SK-N-SH treated with all-trans-retinoic acid at 6 μM for 48 hours (cell line): ENCODE measurements at regions not wholly inside any gene's neighbourhood (a gene's known extent, or its start where the extent isn't known, plus 50 kb on each side); places are given as distances from the start of the nearest gene placed in this dataset.

Experiments
- ATAC-seq: fragments of 200-7000 bp; cut with Tn5 transposase; 3 replicates; pipeline ENCODE4 v1.9.1; 2020; ENCODE audit warnings: mild to moderate bottlenecking, moderate library complexity
- ARNTL ChIP-seq: fragments of 450-650 bp; formaldehyde crosslinking; IDR thresholded peaks from 2 replicates; pipeline ENCODE4 v1.5.0; 2020; ENCODE audit warnings: low read depth, mild to moderate bottlenecking, moderate library complexity, borderline replicate concordance
- BACH2 ChIP-seq: fragments of 250-450 bp; sonication (Bioruptor Pico); IDR thresholded peaks from 2 replicates; pipeline ENCODE4 v1.9.0; 2021; ENCODE audit warnings: mild to moderate bottlenecking, borderline replicate concordance
- CSDC2 ChIP-seq: fragments of 250-450 bp; sonication (Bioruptor Pico); IDR thresholded peaks from 2 replicates; pipeline ENCODE4 v1.5.0; 2020; ENCODE audit warnings: mild to moderate bottlenecking, moderate library complexity
- ESRRG ChIP-seq: fragments of 250-450 bp; sonication (Bioruptor Pico); IDR thresholded peaks from 2 replicates; pipeline ENCODE4 v1.6.1; 2021; ENCODE audit warnings: mild to moderate bottlenecking
- GLIS3 ChIP-seq: fragments of 250-450 bp; sonication (Bioruptor Pico); IDR thresholded peaks from 2 replicates; pipeline ENCODE4 v1.5.0; 2020; ENCODE audit warnings: mild to moderate bottlenecking, moderate library complexity
- OSR1 ChIP-seq: fragments of 250-450 bp; sonication (Bioruptor Pico); IDR thresholded peaks from 2 replicates; pipeline ENCODE4 v1.8.0; 2022; ENCODE audit warnings: moderate library complexity, mild to moderate bottlenecking, inconsistent platforms
- PATZ1 ChIP-seq: fragments of 250-450 bp; sonication (Bioruptor Pico); IDR thresholded peaks from 2 replicates; pipeline ENCODE4 v1.8.0; 2020; ENCODE audit warnings: mild to moderate bottlenecking, moderate library complexity, borderline replicate concordance
- POU6F1 ChIP-seq: fragments of 250-450 bp; sonication (Bioruptor Pico); IDR thresholded peaks from 2 replicates; pipeline ENCODE4 v1.8.0; 2021; ENCODE audit warnings: low read depth, mild to moderate bottlenecking, moderate library complexity, borderline replicate concordance
- PPARA ChIP-seq: fragments of 250-450 bp; sonication (Bioruptor Pico); IDR thresholded peaks from 2 replicates; pipeline ENCODE4 v1.5.0; 2020; ENCODE audit warnings: mild to moderate bottlenecking, borderline replicate concordance
- RARB ChIP-seq: fragments of 250-450 bp; sonication (Bioruptor Pico); IDR thresholded peaks from 2 replicates; pipeline ENCODE4 v1.8.0; 2021; ENCODE audit warnings: mild to moderate bottlenecking, moderate library complexity
- SNAI2 ChIP-seq: fragments of 250-450 bp; sonication (Bioruptor Pico); IDR thresholded peaks from 2 replicates; pipeline ENCODE4 v1.5.0; 2020; ENCODE audit warnings: mild to moderate bottlenecking, moderate library complexity
- TCF4 ChIP-seq: fragments of 250-450 bp; sonication (Bioruptor Pico); IDR thresholded peaks from 2 replicates; pipeline ENCODE4 v1.8.0; 2021; ENCODE audit warnings: mild to moderate bottlenecking, moderate library complexity, borderline replicate concordance
- TOX ChIP-seq: fragments of 250-450 bp; sonication (Bioruptor Pico); IDR thresholded peaks from 2 replicates; pipeline ENCODE4 v1.8.0; 2021; ENCODE audit warnings: mild to moderate bottlenecking, moderate library complexity, borderline replicate concordance
- ZC3H10 ChIP-seq: fragments of 250-450 bp; sonication (Bioruptor Pico); IDR thresholded peaks from 2 replicates; pipeline ENCODE4 v1.5.1; 2021; ENCODE audit warnings: mild to moderate bottlenecking, moderate library complexity
- ZFP3 ChIP-seq: fragments of 250-450 bp; sonication (Bioruptor Pico); IDR thresholded peaks from 2 replicates; pipeline ENCODE4 v1.5.0; 2020; ENCODE audit warnings: mild to moderate bottlenecking, moderate library complexity
- ZFP30 ChIP-seq: fragments of 450-650 bp; formaldehyde crosslinking; IDR thresholded peaks from 2 replicates; pipeline ENCODE4 v1.5.0; 2022; ENCODE audit warnings: mild to moderate bottlenecking, moderate library complexity
- ZNF565 ChIP-seq: fragments of 450-650 bp; formaldehyde crosslinking; conservative IDR thresholded peaks from 2 replicates; pipeline ENCODE4 v1.5.0; 2020; ENCODE audit warnings: low read depth, mild to moderate bottlenecking, moderate library complexity
- ZNF70 ChIP-seq: fragments of 450-650 bp; formaldehyde crosslinking; IDR thresholded peaks from 2 replicates; pipeline ENCODE4 v1.5.0; 2020; ENCODE audit warnings: mild to moderate bottlenecking, moderate library complexity
- ZNF8 ChIP-seq: fragments of 450-650 bp; formaldehyde crosslinking; IDR thresholded peaks from 2 replicates; pipeline ENCODE4 v1.5.0; 2020; ENCODE audit warnings: mild to moderate bottlenecking, moderate library complexity
- TF ChIP-seq, protein P1 (sequence below): fragments of 250-450 bp; sonication (Bioruptor Pico); IDR thresholded peaks from 2 replicates; pipeline ENCODE4 v1.5.1; 2021; ENCODE audit warnings: mild to moderate bottlenecking, moderate library complexity
- TF ChIP-seq, protein P2 (sequence below): fragments of 250-450 bp; sonication (Bioruptor Pico); IDR thresholded peaks from 2 replicates; pipeline ENCODE4 v1.5.1; 2020; ENCODE audit warnings: low read depth, mild to moderate bottlenecking, moderate library complexity

GRCh38 chr7:18257711-18258110, 230.1 kb upstream of the PRPS1L1 start:
- ATAC-seq, result peak; percentile 77
- TF ChIP-seq GLIS3 (CRISPR knock-in tag), result no peak
- no peak for TF ChIP-seq PPARA
- TF ChIP-seq ARNTL (CRISPR knock-in tag), result no peak
- TF ChIP-seq ZNF70 (CRISPR knock-in tag), result no peak
- TF ChIP-seq, protein P1, sequence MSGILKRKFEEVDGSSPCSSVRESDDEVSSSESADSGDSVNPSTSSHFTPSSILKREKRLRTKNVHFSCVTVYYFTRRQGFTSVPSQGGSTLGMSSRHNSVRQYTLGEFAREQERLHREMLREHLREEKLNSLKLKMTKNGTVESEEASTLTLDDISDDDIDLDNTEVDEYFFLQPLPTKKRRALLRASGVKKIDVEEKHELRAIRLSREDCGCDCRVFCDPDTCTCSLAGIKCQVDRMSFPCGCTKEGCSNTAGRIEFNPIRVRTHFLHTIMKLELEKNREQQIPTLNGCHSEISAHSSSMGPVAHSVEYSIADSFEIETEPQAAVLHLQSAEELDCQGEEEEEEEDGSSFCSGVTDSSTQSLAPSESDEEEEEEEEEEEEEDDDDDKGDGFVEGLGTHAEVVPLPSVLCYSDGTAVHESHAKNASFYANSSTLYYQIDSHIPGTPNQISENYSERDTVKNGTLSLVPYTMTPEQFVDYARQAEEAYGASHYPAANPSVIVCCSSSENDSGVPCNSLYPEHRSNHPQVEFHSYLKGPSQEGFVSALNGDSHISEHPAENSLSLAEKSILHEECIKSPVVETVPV (CRISPR knock-in tag), result no peak
- no peak for TF ChIP-seq RARB
- TF ChIP-seq POU6F1 (CRISPR knock-in tag), result no peak

DNA sequence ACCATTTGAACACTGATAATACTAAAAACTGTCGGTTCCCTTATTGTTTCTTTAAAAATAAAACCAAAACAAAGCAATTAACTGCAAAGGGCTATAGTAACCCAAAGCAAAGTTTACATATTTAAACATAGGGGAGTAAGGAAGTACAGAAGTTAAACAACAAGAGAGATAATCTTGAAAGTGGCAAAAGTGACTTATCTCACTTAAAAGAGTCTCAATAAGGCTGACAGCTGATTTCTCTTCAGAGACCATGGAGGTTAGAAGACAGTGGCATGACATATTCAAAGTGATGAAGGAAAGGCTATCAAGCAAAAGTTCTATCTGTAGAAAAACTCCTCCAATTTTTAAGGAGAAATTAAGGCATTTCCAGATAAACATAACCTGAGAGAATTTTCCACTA, 233.5 kb upstream of the HDAC9 start:
- no peak for ATAC-seq
- TF ChIP-seq TOX (CRISPR knock-in tag) (no peak), OSR1 (CRISPR knock-in tag) (no peak), TCF4 (CRISPR knock-in tag) (no peak), BACH2 (CRISPR knock-in tag) (no peak)

- ATAC-seq, result no peak
- TF ChIP-seq GLIS3 (CRISPR knock-in tag), result no peak
- TF ChIP-seq TCF4 (CRISPR knock-in tag), result no peak
- TF ChIP-seq ZNF8 (CRISPR knock-in tag), result no peak
- no peak for TF ChIP-seq ZFP3 (CRISPR knock-in tag)
- TF ChIP-seq PATZ1 (CRISPR knock-in tag), result no peak
- TF ChIP-seq, protein P2, sequence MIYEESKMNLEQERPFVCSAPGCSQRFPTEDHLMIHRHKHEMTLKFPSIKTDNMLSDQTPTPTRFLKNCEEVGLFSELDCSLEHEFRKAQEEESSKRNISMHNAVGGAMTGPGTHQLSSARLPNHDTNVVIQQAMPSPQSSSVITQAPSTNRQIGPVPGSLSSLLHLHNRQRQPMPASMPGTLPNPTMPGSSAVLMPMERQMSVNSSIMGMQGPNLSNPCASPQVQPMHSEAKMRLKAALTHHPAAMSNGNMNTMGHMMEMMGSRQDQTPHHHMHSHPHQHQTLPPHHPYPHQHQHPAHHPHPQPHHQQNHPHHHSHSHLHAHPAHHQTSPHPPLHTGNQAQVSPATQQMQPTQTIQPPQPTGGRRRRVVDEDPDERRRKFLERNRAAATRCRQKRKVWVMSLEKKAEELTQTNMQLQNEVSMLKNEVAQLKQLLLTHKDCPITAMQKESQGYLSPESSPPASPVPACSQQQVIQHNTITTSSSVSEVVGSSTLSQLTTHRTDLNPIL (CRISPR knock-in tag), result no peak
- no peak for TF ChIP-seq CSDC2 (CRISPR knock-in tag)
- no peak for TF ChIP-seq POU6F1 (CRISPR knock-in tag)
- no peak for TF ChIP-seq ZFP30
- no peak for TF ChIP-seq ZNF70 (CRISPR knock-in tag)
Observed at GRCh38 chr7:18265611-18266281, 229.8 kb upstream of the HDAC9 start.

DNA sequence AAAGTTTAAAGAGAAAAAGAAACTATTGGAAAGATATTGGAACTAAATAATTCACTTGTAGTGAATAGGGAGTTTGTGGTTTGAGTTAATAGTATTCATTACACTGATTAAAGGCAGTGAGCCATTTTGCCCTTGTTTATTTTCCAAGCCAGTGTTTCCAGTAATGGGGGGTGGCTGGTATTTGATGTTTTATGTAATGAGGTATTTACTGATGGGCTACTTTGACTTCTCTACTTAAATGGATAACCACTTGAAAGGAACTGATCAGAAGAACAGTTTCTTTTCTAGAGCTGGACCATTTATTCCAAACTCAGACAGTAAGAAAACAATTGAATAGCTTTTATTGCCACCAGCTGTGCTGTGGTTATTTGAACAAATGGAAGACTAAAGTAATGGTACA, 227.0 kb upstream of the HDAC9 start:
- ATAC-seq, result no peak
- TF ChIP-seq ZNF8 (CRISPR knock-in tag) (no peak), ZNF70 (CRISPR knock-in tag) (no peak), ZNF565 (CRISPR knock-in tag) (no peak), ZFP30 (no peak), TOX (CRISPR knock-in tag) (no peak), BACH2 (CRISPR knock-in tag) (no peak), ESRRG (no peak), ZC3H10 (CRISPR knock-in tag) (no peak), RARB (no peak), ARNTL (CRISPR knock-in tag) (no peak), ZFP3 (CRISPR knock-in tag) (no peak), SNAI2 (CRISPR knock-in tag) (no peak)
- TF ChIP-seq, protein P2 (CRISPR knock-in tag), result no peak
- TF ChIP-seq, protein P1 (CRISPR knock-in tag), result no peak
